Mucosa of stomach (tissue), 1 donor: ENCODE measurements at regions not wholly inside any gene's neighbourhood (a gene's known extent, or its start where the extent isn't known, plus 50 kb on each side); places are given as distances from the start of the nearest gene placed in this dataset.

Source experiments
- H3K27me3 ChIP-seq: one replicate; pipeline ENCODE4 v1.7.0; 2013; ENCODE audit warnings: mild to moderate bottlenecking, low read length; ENCODE audit not compliant: control insufficient read depth, insufficient read depth
- H3K36me3 ChIP-seq: one replicate; pipeline ENCODE4 v1.7.0; 2013; ENCODE audit warnings: low read length; ENCODE audit not compliant: control insufficient read depth, insufficient read depth
- H3K4me1 ChIP-seq: one replicate; pipeline ENCODE4 v1.7.0; 2013; ENCODE audit warnings: mild to moderate bottlenecking, low read length; ENCODE audit not compliant: control insufficient read depth, insufficient read depth
- H3K4me3 ChIP-seq: one replicate; pipeline ENCODE4 v1.7.0; 2013; ENCODE audit warnings: low read length
- H3K9ac ChIP-seq: one replicate; pipeline ENCODE4 v1.7.0; 2013; ENCODE audit warnings: mild to moderate bottlenecking, low read length, moderate library complexity
- H3K9me3 ChIP-seq: one replicate; pipeline ENCODE4 v1.7.0; 2013; ENCODE audit warnings: mild to moderate bottlenecking, low read length, moderate library complexity; ENCODE audit not compliant: control insufficient read depth
- donor health status: Pancreatic carcinoma.

DNA sequence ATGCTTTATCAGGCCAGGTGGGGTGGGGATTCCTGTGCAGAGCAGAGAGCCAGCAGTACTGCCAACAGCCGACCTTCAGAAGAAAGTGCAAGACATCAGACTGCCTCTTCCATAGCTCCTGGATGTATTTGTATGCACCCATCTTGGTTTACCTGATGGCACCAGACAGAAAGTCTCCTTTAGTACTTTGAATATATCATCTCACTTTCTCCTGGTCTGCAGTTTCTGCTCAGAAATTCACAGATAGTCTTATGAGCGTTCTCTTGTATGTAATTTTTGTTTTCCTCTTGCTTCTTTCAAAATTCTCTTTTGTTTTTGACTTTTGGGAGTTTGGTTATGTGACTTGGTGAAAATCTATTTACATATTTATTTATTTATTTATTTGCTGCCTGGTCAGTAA lies 446.4 kb upstream of the CADM1 start:
- no peaks in the 10 kb centered on the region for H3K36me3 ChIP-seq
- H3K9me3 ChIP-seq: no peaks in the 10 kb centered on the region
- H3K4me1 ChIP-seq: no peaks in the 10 kb centered on the region
- H3K4me3 ChIP-seq: no peak overlapping the region
- H3K27me3 ChIP-seq: no peaks in the 10 kb centered on the region
- H3K9ac ChIP-seq: no peak overlapping the region

DNA sequence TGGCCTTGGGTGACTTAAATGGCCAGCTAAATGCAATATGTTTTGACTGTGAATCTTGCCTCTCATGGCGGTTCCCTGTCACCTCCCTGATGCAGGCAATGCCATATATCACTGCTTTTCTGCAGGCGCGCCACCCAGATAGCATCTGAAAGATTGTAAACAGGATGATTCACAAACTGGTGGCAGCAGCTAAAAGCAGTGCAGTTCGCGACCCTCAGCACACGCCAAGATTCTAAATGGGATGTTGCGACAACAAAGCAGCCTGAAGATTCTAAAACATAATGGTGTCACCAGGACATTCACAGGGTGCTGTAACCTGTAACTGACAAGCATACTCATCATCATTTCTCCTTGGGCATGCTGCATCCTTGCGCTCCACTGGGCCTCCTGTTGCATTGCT lies 440.4 kb upstream of the CADM1 start:
- no peak overlapping the region for H3K4me3 ChIP-seq
- H3K9me3 ChIP-seq: no peaks in the 10 kb centered on the region
- H3K4me1 ChIP-seq: no peaks in the 10 kb centered on the region
- H3K36me3 ChIP-seq: no peaks in the 10 kb centered on the region
- H3K27me3 ChIP-seq: no peaks in the 10 kb centered on the region
- no peak overlapping the region for H3K9ac ChIP-seq

DNA sequence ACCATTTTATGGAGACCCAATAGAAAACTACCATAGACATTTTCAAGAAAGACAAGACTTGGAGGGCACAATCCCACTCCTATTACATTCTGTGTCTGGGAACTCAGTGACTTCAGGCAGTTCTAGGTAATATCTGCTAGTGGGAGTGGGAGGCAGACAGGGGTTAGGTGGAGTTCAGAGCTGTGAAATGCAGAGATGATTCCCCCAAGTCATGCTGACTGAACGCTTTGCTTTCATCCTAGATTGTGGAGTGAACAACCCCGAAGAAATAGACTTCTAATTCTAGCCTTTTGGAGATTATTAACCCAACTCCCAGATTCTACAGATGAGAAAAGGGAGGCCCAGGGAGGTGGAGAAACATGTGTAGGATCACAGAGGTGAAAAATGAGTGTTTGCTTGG lies 437.8 kb upstream of the CADM1 start:
- Histone ChIP-seq H3K9ac (no peak overlapping the region), H3K4me1 (no peaks in the 10 kb centered on the region), H3K4me3 (no peak overlapping the region), H3K36me3 (no peaks in the 10 kb centered on the region), H3K27me3 (no peaks in the 10 kb centered on the region), H3K9me3 (no peaks in the 10 kb centered on the region)

DNA sequence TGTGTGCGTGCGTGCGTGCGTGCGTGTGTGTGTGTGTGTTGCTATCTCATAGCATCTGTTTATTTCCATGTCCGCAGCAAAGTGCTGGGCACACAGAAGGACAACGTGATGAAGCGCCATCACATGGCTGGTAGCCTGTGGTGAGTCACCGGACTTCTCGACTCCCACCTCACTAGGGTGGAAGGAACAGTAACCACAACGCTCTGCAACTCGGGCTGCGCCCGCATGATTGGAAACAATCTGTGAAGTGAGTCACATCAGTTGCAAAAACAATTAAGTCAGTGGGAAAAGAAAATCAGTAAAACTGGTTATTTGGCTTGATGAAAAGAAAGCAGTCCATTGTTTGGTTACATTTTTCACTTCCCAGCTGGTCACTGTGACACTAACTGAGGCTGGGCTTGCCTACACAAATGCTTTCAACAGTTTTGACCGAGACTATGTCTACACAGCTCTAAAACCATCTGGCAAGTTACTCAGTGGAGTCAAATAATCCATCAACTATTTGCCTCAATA lies 437.3 kb upstream of the CADM1 start:
- no peaks in the 10 kb centered on the region for H3K9me3 ChIP-seq
- H3K4me1 ChIP-seq: no peaks in the 10 kb centered on the region
- H3K36me3 ChIP-seq: no peaks in the 10 kb centered on the region
- no peaks in the 10 kb centered on the region for H3K27me3 ChIP-seq
- H3K9ac ChIP-seq: no peak overlapping the region
- no peak overlapping the region for H3K4me3 ChIP-seq

DNA sequence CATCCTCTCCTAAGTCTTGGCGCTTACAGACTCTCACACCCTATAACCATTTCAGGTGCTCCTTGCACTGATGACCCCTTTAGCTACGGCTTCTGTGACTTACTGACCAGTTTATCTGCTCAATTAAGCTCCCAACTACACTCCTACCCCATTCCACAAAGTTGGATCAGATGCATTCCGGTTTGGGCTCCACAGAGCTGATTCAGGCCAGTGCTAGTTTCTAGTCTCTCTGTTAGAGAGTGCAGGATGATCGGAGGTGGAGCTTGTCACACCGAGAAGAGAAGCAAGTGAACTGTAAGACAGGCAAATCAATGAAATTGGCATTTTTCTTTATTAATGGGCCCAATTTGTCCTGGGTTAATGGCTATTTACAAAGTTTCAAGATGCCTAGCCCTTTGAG lies 436.8 kb upstream of the CADM1 start:
- Histone ChIP-seq H3K4me1 (no peaks in the 10 kb centered on the region), H3K9me3 (no peaks in the 10 kb centered on the region), H3K36me3 (no peaks in the 10 kb centered on the region), H3K27me3 (no peaks in the 10 kb centered on the region), H3K9ac (no peak overlapping the region), H3K4me3 (no peak overlapping the region)

DNA sequence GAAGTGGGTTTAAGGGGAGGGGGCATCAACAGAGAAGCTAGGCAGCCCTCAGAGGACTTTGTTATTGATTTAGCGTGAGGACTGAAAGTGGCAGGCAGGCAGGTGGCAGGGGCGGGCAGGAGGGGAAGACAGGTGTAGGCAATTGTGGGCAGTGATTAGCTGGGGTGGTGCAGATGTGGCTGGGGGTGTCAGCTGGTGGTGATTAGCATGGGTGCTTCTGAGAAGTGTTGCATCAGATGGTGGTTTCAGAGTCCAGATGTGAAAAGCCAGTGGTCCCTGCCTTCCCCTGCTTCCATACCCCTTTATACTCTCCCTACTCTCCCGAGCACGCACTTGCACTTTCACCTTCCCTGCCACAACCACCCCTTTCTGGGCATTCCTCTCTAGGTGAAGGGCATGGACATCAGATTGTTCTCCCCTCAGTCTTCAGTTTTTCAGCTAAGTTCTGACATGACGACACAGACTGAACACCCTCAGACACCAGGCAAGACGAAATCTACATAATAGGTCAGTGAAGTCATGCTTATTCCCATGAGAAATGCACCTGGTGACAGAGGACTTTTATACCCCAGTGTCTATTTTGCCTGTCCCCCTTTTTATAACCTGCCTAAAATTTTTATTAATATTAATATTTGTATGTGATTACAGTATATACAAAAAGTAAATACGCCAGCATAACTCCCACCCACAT lies 435.7 kb upstream of the CADM1 start:
- Histone ChIP-seq H3K27me3 (no peaks in the 10 kb centered on the region), H3K9me3 (no peaks in the 10 kb centered on the region), H3K36me3 (no peaks in the 10 kb centered on the region), H3K9ac (no peak overlapping the region), H3K4me3 (no peak overlapping the region), H3K4me1 (no peaks in the 10 kb centered on the region)

DNA sequence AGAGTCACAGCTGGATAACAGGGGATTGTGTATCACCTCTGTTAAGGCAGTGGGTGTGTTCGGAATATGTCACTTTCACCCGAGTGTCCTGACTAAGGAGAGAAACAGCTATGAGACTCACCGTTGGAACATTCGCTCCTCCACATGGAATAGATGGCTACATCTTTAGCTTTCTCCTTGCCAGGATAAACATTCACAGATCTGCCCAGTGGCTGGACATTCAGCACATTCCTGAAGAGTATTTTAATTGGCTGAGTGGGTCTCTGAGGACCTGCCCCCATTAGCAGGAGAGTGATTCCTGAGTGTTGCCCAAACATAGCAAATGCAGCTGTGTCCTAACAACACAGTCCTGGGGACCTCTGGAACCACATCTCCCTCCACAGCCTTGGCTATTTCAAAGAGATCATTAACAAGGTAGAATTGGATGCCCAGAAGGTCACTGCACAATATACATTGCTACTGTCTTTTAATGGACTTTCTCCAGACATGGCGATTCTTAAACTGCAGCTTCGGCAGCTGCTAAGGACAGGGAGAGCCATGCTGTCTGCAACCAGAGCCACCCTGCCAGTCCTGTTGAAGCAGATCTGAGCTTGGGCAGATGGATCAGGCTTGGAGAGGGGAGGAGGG lies 435.0 kb upstream of the CADM1 start:
- Histone ChIP-seq H3K9ac (no peak overlapping the region), H3K27me3 (no peaks in the 10 kb centered on the region), H3K4me3 (no peak overlapping the region), H3K36me3 (no peaks in the 10 kb centered on the region), H3K9me3 (no peaks in the 10 kb centered on the region), H3K4me1 (no peaks in the 10 kb centered on the region)

DNA sequence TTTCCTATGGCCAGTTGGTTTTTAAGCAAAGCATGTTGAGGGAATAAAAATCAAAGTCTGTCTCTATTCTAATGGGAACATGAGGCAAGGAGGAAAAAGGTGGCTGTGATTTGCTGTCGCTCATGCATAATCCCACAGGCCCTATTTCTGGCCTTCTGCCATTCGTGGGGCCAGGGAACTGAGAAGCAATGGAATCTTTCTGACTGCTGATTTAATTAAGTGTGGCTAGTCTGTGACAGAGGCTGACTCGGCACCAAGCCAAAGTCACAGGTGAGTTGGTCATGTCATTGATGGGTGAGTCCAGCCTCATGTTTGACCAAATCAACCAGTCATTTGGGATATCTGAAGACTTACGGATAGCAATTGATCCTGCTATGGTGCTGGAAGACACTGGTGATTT lies 429.3 kb upstream of the CADM1 start:
- H3K9me3 ChIP-seq: no peaks in the 10 kb centered on the region
- H3K4me3 ChIP-seq: no peak overlapping the region
- H3K9ac ChIP-seq: no peak overlapping the region
- H3K27me3 ChIP-seq: no peaks in the 10 kb centered on the region
- H3K4me1 ChIP-seq: no peaks in the 10 kb centered on the region
- H3K36me3 ChIP-seq: no peaks in the 10 kb centered on the region

DNA sequence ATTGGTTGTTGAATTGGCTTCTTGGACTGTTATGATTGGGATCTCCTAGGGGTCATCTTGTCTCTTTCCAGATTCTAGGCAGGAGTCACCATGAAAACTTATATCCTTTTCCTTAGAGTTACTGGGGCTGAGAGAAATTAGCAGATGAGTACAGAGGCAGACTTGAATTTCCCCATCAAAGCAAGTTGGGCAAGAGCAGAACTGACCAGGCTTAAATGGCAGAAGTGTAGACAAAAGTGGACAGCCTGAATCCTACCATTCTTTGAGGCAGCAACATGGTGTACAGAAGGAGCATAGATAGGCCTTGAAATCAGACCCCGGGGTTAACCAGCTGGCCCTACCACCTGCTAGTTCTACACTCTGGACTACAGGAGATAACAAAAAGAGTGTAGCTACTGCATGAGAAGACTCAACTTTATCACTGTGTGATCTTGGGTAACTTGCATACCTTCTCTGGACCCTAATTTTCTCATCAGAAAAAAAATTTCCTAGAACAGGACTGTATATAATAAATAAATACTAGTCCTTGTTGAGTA lies 427.4 kb upstream of the CADM1 start:
- Histone ChIP-seq H3K4me1 (no peaks in the 10 kb centered on the region), H3K4me3 (no peak overlapping the region), H3K27me3 (no peaks in the 10 kb centered on the region), H3K9me3 (no peaks in the 10 kb centered on the region), H3K9ac (no peak overlapping the region), H3K36me3 (no peaks in the 10 kb centered on the region)

DNA sequence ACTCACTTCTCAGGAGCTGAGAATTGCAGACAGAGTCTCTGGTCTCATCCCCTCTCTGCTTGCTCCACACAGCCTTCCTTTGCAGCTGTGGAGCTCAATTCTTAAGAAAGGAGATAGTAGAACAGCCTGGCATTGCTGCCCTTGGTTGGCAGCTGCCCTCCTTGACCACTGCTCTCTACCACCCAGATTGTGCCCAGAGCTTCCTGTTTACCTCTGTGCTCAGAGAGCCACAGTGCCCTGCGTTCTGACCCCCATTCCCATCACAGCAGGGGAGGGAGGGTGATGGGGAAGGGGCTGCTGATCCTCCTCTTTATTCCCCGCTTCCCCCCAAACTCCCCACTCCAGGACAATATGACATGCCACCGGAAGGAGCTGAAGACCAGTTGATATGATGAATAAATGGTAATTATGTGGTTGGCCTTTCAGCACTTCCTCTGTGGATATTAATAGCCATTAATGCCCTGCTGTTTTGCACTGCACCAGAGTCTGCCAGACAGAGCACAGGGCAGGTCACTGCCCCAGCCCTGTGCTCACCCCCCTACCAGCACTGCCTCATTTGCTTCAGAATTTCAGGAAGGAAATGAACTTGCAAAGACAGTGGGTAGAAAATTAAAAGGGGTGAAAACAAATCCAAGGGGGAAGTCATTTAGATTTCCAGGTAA lies 426.8 kb upstream of the CADM1 start:
- no peaks in the 10 kb centered on the region for H3K4me1 ChIP-seq

DNA sequence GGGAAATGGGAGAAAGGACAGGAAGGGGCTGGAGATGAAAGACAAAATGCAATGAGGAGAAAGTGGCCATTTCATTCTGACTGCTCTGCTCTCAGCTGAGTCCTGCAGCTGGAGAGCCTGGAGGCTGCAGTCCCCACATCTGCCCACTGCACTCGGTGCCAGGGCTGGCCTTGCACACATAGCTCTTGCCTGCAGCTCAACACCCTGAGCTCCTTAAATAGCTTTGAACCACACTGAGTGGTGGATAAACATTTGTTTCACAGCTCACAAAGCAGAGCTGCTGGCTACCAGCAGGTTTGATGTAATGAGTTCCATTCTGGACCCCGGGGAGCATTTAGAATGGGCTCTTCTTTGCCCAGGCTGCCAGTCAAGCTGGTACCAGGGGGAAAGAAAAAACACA lies 426.1 kb upstream of the CADM1 start:
- Histone ChIP-seq H3K9ac (no peak overlapping the region), H3K9me3 (no peaks in the 10 kb centered on the region), H3K4me3 (no peak overlapping the region), H3K27me3 (no peaks in the 10 kb centered on the region), H3K4me1 (no peaks in the 10 kb centered on the region), H3K36me3 (no peaks in the 10 kb centered on the region)

More for the DNA sequence above, 426.8 kb upstream of the CADM1 start:
- Histone ChIP-seq H3K4me3 (no peak overlapping the region), H3K9me3 (no peaks in the 10 kb centered on the region), H3K9ac (no peak overlapping the region), H3K36me3 (no peaks in the 10 kb centered on the region), H3K27me3 (no peaks in the 10 kb centered on the region)

DNA sequence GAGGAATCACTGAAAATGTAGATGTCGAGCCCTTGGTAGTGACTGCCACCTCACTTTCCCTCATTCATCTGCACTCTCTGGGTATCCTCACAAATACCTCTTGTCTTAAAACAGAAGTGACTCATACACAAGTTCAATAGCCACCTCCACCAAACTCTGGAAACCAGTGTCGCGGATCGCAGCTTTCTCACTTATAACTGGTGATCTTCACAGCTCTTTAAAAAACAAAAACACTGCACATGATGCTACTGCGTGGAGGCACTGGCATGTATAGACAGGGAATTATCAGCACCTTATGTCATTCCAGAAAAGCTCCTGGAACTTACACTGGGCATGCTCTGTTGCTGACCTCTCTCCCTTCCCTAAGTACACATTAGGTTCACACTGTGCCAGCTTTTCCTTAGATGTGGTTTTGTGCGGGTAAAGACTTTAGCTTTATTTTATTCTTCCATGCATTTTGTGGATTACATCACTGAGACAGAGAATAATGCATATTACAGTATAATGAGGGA lies 425.5 kb upstream of the CADM1 start:
- Histone ChIP-seq H3K9ac (no peak overlapping the region), H3K9me3 (no peaks in the 10 kb centered on the region), H3K36me3 (no peaks in the 10 kb centered on the region), H3K4me1 (no peaks in the 10 kb centered on the region), H3K4me3 (no peak overlapping the region), H3K27me3 (no peaks in the 10 kb centered on the region)
